ENCODE measurements at regions not wholly inside any gene's neighbourhood (a gene's known extent, or its start where the extent isn't known, plus 50 kb on each side); places are given as distances from the start of the nearest gene placed in this dataset.

DNA sequence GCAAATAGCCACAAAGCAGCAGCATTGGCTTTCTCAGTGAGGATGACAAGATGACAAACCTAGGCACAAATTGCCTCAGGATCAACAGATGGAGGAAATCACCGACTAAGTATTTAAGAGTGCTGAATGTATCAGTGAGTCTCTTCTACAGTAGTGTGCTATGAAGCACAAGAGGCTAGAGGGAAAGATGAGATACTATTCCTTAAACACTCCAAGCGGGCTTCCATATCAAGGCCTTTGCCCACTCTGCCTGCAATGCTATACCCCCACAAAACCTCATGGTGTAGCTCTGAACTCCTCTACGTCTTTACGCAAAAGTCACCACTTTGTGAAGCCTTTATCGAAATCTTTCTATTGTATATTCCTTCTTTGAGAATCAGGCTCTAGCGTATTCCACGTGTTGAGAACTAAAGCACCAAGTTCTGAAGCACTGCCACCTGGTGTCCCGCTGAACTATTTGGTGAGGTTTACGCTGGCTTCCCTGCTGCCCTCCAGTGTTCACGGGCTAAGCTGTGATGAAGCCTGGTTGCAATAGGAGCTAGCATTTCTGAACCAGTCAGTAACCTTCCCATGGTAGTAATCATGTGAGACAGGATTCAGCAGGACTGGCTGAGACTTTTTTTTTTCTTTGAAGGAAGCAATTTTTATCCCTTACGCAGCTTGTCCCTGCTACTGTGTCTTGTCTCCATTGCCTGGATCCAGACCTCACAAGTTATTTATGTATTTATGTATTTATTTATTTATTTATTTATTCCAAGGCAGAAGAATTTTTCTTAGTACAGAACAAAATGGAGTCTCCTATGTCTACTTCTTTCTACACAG, 426.5 kb upstream of the OR4E1 start:
- H3K4me3 ChIP-seq, result no peak overlapping the region
- intact Hi-C loops (cut with DNase I), result no loop called here
- no peaks in the 10 kb centered on the region for H3K36me3 ChIP-seq
- H3K27ac ChIP-seq, result no peak overlapping the region
- no peaks in the 10 kb centered on the region for H3K27me3 ChIP-seq
- peak in 3 of 4 donors; percentile 47 to 88 (median 68) for DNase-seq
- ATAC-seq, result peak; percentile 96
- no peaks in the 10 kb centered on the region for H3K9me3 ChIP-seq
- TF ChIP-seq, protein P1, sequence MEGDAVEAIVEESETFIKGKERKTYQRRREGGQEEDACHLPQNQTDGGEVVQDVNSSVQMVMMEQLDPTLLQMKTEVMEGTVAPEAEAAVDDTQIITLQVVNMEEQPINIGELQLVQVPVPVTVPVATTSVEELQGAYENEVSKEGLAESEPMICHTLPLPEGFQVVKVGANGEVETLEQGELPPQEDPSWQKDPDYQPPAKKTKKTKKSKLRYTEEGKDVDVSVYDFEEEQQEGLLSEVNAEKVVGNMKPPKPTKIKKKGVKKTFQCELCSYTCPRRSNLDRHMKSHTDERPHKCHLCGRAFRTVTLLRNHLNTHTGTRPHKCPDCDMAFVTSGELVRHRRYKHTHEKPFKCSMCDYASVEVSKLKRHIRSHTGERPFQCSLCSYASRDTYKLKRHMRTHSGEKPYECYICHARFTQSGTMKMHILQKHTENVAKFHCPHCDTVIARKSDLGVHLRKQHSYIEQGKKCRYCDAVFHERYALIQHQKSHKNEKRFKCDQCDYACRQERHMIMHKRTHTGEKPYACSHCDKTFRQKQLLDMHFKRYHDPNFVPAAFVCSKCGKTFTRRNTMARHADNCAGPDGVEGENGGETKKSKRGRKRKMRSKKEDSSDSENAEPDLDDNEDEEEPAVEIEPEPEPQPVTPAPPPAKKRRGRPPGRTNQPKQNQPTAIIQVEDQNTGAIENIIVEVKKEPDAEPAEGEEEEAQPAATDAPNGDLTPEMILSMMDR (IDR thresholded peaks at IDR 0.05), result peak in 1 of 2 donors; percentile 42
- H3K4me1 ChIP-seq, result no peaks in the 10 kb centered on the region

DNA sequence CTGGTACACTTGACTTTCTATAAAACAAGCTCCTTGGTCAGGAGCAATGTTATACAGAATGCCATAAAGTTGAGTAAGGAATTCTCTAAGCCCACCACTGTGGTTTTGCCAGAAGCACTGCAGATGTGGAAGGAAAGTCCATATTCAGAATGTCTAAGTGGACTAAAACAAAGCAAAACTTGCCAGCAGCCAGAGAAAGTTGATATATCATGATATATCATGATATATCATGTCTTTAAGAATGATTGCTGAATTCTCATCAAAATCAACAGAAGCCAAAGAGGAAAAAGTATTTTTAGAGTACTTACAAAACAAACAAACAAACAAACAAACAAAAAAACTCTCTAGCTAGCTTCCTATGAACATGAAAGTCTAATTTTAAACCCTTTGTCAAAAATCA, 424.8 kb upstream of the OR4E1 start:
- Histone ChIP-seq H3K27me3 (no peaks in the 10 kb centered on the region), H3K36me3 (no peaks in the 10 kb centered on the region), H3K4me1 (no peaks in the 10 kb centered on the region), H3K4me3 (no peak overlapping the region), H3K9me3 (no peaks in the 10 kb centered on the region), H3K27ac (no peak overlapping the region)
- intact Hi-C loops (cut with DNase I), result no loop called here
- ATAC-seq (no peak), DNase-seq (no peak)
- TF ChIP-seq, protein P1 (IDR thresholded peaks at IDR 0.05), result no peak

DNA sequence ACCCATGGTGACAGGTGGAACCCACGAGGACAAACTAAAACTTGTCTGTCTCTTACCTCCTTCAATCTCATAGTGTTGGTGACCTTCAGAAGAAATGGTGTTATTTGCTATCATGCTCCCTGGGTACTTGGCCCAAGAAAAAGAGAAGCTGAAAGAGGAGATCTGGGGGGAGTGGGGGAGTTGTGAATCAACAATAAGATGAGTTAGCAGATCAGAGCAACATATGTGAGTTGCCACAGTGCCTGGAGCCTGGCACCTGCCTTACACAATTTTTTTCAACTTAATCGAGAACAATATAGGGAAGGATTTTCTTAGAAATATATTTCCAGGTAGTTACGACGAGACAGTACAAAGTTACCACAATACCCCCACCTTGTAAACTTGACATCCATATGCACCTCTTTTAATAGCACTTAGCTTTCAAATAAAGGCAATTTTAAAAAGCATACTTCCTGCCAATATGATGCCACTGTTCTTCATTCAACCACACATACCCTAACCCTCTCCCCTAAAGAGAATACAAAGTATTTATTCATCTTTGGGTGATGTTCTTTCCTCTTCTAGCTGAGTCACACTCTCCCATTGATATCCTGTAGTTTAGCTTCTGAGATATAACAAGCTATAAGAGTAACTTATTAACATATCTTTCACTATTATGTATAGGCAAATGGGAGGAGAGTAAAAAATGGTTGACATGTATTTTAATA, 424.1 kb upstream of the OR4E1 start:
- H3K27ac ChIP-seq, result no peak overlapping the region

DNA sequence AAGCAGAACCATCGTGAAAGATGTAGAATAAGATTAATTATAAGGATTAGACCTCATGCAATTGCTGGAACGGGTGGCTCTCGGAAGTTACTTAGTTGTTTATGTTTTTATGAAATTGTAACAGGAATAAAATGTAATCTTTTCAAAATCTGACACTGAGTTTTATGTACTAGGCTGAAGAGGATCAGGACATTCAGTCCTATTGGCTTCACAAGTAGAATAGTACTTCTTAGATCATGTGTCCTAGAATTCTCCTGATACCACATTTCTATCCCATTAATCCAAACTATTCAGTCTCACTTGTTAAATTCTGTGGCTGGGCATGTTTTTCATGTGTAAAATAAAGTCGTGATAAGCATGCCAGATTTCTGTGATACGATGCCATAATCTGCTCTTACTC, 423.5 kb upstream of the OR4E1 start:
- ATAC-seq, result no peak
- no peak overlapping the region for H3K27ac ChIP-seq
- DNase-seq, result no peak
- no peaks in the 10 kb centered on the region for H3K4me1 ChIP-seq
- no peaks in the 10 kb centered on the region for H3K27me3 ChIP-seq
- TF ChIP-seq, protein P1 (IDR thresholded peaks at IDR 0.05), result no peak
- intact Hi-C loops (cut with DNase I), result no loop called here
- no peaks in the 10 kb centered on the region for H3K36me3 ChIP-seq
- no peak overlapping the region for H3K4me3 ChIP-seq
- no peaks in the 10 kb centered on the region for H3K9me3 ChIP-seq

More for the DNA sequence above, 424.1 kb upstream of the OR4E1 start:
- TF ChIP-seq, protein P1 (IDR thresholded peaks at IDR 0.05), result no peak
- intact Hi-C loops (cut with DNase I), result no loop called here
- Histone ChIP-seq H3K36me3 (no peaks in the 10 kb centered on the region), H3K9me3 (no peaks in the 10 kb centered on the region), H3K27me3 (no peaks in the 10 kb centered on the region), H3K4me1 (no peaks in the 10 kb centered on the region), H3K4me3 (no peak overlapping the region)
- no peak for ATAC-seq
- no peak for DNase-seq

DNA sequence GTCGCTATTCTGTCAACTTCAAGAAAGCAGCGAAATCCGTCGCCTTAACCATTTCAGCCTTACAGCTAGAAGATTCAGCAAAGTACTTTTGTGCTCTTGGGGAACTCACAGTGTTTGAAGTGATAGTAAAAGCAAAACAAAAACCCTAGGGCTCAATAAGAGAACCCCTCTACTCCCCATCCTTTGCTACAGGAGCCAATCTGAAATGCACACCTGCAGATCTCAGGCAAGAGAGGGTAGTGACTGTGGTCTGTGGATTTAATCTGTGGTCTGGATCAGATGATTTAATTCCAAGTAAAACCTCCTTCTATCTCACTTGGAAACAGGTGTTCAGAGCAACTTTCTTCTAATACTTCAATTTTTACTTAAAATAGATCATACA, 422.9 kb upstream of the OR4E1 start:
- H3K4me1 ChIP-seq, result no peaks in the 10 kb centered on the region
- ATAC-seq, result no peak
- no peak overlapping the region for H3K4me3 ChIP-seq
- DNase-seq, result no peak
- no peak overlapping the region for H3K27ac ChIP-seq
- H3K27me3 ChIP-seq, result no peaks in the 10 kb centered on the region
- TF ChIP-seq, protein P1 (IDR thresholded peaks at IDR 0.05), result no peak
- intact Hi-C loops (cut with DNase I), result no loop called here
- no peaks in the 10 kb centered on the region for H3K36me3 ChIP-seq
- no peaks in the 10 kb centered on the region for H3K9me3 ChIP-seq

Measured in left lung (tissue), 4 donors.